MCF 10A (cell line): ENCODE measurements at regions not wholly inside any gene's neighbourhood (a gene's known extent, or its start where the extent isn't known, plus 50 kb on each side); places are given as distances from the start of the nearest gene placed in this dataset.

Source experiments
- BruUV-seq: library from RNA; stranded (reverse); fragments of 400-500 nt; replicated peaks from 2 replicates; lab custom pipeline; 2021; lab: Mats Ljungman, UMichigan
- CTCF ChIA-PET: fragments of 300-600 bp; sonication (Branson Sonifier 250); formaldehyde crosslinking; extraction: SDS; loops from one replicate; lab custom pipeline; 2021; ENCODE audit warnings: antibody characterized with exemption, inconsistent platforms; lab: Yijun Ruan, JAX
- POLR2A ChIA-PET: fragments of 300-600, 350-650 bp; sonication (Branson Sonifier 250); formaldehyde crosslinking; extraction: SDS; loops from one replicate; lab custom pipeline; 2020; ENCODE audit warnings: antibody characterized with exemption, inconsistent platforms; lab: Yijun Ruan, JAX
- DNase-seq: peaks from one replicate; pipeline ENCODE4 v3.0.0-alpha.2; 2018; ENCODE audit not compliant: unreplicated experiment
- H3K27ac Mint-ChIP-seq: one replicate; pipeline ENCODE4 v1.8.0; 2022; ENCODE audit warnings: mild to moderate bottlenecking, low read depth, mixed read lengths; ENCODE audit not compliant: unreplicated experiment
- H3K27me3 Mint-ChIP-seq: one replicate; pipeline ENCODE4 v1.8.0; 2022; ENCODE audit warnings: mixed read lengths; ENCODE audit not compliant: insufficient read depth, unreplicated experiment
- H3K36me3 Mint-ChIP-seq: one replicate; pipeline ENCODE4 v1.8.0; 2022; ENCODE audit warnings: mild to moderate bottlenecking, moderate library complexity, mixed read lengths; ENCODE audit not compliant: insufficient read depth, unreplicated experiment
- H3K4me1 Mint-ChIP-seq: one replicate; pipeline ENCODE4 v1.8.0; 2022; ENCODE audit warnings: mixed read lengths; ENCODE audit not compliant: insufficient read depth, unreplicated experiment
- H3K4me3 Mint-ChIP-seq: one replicate; pipeline ENCODE4 v1.8.0; 2022; ENCODE audit warnings: mild to moderate bottlenecking, moderate library complexity, mixed read lengths; ENCODE audit not compliant: unreplicated experiment
- H3K9me3 Mint-ChIP-seq: one replicate; pipeline ENCODE4 v1.8.0; 2022; ENCODE audit warnings: mixed read lengths; ENCODE audit not compliant: unreplicated experiment
- CTCF ChIP-seq: fragments of 200-600 bp; IDR thresholded peaks from one replicate; pipeline ENCODE4 v1.8.0; 2022; ENCODE audit warnings: antibody characterized with exemption, mild to moderate bottlenecking; ENCODE audit not compliant: unreplicated experiment
- intact Hi-C: fragments of 100-400 bp; cut with micrococcal nuclease; formaldehyde crosslinking; loops from 2 replicates; pipeline ENCODE4 v1.14.1; 2022

DNA sequence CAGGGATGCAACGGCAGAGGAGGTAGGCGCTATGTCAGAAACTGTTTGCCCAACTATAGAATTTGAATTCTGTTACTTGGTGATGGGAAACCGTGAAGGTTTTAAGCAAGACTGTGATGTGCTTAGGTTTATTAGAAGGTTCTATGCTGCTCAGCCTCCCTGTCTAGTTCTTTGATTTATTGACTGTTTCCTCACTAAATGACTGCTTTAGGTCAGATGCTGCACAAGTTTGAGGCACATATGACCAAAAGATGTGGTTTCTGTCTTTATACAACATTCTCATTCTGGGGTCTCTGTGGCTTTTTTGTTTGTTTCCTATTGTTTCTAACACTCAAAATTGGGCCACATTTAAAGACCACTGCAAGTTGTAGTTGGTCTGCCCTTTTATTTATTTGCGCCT is 323.0 kb upstream of the OBI1 start:
- intact Hi-C loops: no loop called here
- CTCF ChIA-PET: no interaction called here
- no TSS peak for BruUV-seq
- H3K27me3 Mint-ChIP-seq: peaks cover 68% of the 10 kb centered on the region
- DNase-seq: no peak
- H3K27ac Mint-ChIP-seq: no peak overlapping the region
- POLR2A ChIA-PET: no interaction called here
- H3K4me1 Mint-ChIP-seq: no peaks in the 10 kb centered on the region
- no peak overlapping the region for H3K4me3 Mint-ChIP-seq
- H3K36me3 Mint-ChIP-seq: no peaks in the 10 kb centered on the region
- H3K9me3 Mint-ChIP-seq: no peaks in the 10 kb centered on the region
- TF ChIP-seq CTCF: no peak

GRCh38 chr13:78979349-78979748 is 320.4 kb upstream of the OBI1 start:
- H3K27ac Mint-ChIP-seq: no peak overlapping the region
- no peaks in the 10 kb centered on the region for H3K4me1 Mint-ChIP-seq
- peaks cover 92% of the 10 kb centered on the region for H3K27me3 Mint-ChIP-seq
- CTCF ChIA-PET: interaction anchor here (0.6 to 2.8 kb wide), 27 partner anchors 8 to 1155 kb away, joined by 3 to 47 read pairs (median 5); partner anchors contain the start of gene OBI1
- BruUV-seq: no TSS peak
- H3K36me3 Mint-ChIP-seq: no peaks in the 10 kb centered on the region
- H3K4me3 Mint-ChIP-seq: no peak overlapping the region
- intact Hi-C loops: loop anchor here (5.0 kb wide), 1 partner anchor 268 kb away; no protein-coding TSS in a partner anchor
- TF ChIP-seq CTCF: no peak
- H3K9me3 Mint-ChIP-seq: no peaks in the 10 kb centered on the region
- POLR2A ChIA-PET: no interaction called here
- DNase-seq: no peak

DNA sequence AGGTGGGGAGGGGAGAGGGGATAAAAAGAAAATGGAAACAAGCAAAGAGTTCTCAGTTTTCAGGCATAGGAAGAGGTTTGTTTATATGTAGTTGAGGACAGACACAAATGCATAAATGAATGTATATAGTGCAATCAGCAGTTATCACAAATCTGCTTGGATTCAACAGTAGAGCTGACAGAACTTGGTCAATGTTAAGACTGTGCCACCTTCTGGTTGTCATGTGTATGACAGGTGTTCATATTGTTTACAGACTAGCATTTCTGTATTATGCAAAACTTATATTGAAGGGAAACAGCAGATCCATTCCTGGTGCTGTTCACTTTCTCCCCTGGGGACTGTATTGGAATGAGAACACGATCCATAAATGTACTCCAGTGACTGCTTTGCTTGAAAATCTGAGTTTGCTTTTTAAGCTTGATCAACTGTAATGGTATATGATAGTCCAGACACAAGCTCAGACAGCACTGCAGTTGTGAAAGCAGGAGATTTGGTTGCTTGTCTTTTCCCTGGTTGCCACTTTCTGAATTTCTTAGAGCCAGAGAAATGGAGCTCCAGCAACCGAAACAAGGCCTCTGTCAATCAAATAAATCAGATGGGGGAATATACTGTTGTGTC is 319.5 kb upstream of the OBI1 start:
- CTCF ChIA-PET: interaction anchor here (0.5 to 2.8 kb wide), 42 partner anchors 9 to 1154 kb away, joined by 3 to 47 read pairs (median 4); partner anchors contain the start of gene OBI1
- H3K27ac Mint-ChIP-seq: no peak overlapping the region
- no peak overlapping the region for H3K4me3 Mint-ChIP-seq
- no peaks in the 10 kb centered on the region for H3K9me3 Mint-ChIP-seq
- POLR2A ChIA-PET: interaction anchor here (0.8 kb wide), 1 partner anchor 655 kb away, joined by 3 read pairs; no protein-coding TSS in a partner anchor
- H3K27me3 Mint-ChIP-seq: peaks cover 89% of the 10 kb centered on the region
- peak; percentile 73 for DNase-seq
- intact Hi-C loops: loop anchor here (1.0 to 5.0 kb wide), 3 partner anchors 269 to 841 kb away; no protein-coding TSS in a partner anchor
- no TSS peak for BruUV-seq
- H3K4me1 Mint-ChIP-seq: no peaks in the 10 kb centered on the region
- H3K36me3 Mint-ChIP-seq: no peaks in the 10 kb centered on the region
- TF ChIP-seq CTCF: peak; percentile 63

DNA sequence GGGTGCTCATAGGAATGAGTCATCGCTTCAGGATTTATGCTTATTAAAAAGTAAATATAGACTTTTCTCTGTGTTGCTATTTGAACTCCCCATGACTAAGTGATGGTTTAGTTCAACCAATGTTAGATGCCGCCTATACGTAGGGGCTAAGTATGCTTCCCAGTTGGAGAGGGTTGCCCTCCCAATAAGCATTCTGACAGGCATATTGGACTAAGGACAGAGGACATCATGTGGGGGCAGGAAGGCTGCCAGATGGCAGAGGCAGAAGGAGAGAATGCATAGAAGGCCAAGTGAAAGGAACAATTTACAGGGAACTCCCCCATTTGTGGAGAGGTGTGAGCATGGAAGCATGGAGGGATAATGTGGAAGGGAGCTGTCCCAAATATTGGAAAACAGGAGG is 318.4 kb upstream of the OBI1 start:
- no peak overlapping the region for H3K27ac Mint-ChIP-seq
- POLR2A ChIA-PET: no interaction called here
- CTCF ChIA-PET: interaction anchor here (0.8 to 2.8 kb wide), 7 partner anchors 13 to 839 kb away, joined by 3 to 47 read pairs (median 6); no protein-coding TSS in a partner anchor
- H3K9me3 Mint-ChIP-seq: no peaks in the 10 kb centered on the region
- no peak for TF ChIP-seq CTCF
- BruUV-seq: no TSS peak
- H3K4me3 Mint-ChIP-seq: no peak overlapping the region
- H3K27me3 Mint-ChIP-seq: peaks cover 77% of the 10 kb centered on the region
- H3K36me3 Mint-ChIP-seq: no peaks in the 10 kb centered on the region
- no peaks in the 10 kb centered on the region for H3K4me1 Mint-ChIP-seq
- DNase-seq: no peak
- intact Hi-C loops: loop anchor here (5.0 kb wide), 1 partner anchor 270 kb away; no protein-coding TSS in a partner anchor
